Upper lobe of left lung (tissue), 6 donors: ENCODE measurements at regions not wholly inside any gene's neighbourhood (a gene's known extent, or its start where the extent isn't known, plus 50 kb on each side); places are given as distances from the start of the nearest gene placed in this dataset.

ENCODE experiments used
- ATAC-seq, 2 donors: fragments of 200-7000 bp; cut with Tn5 transposase; one replicate each; pipeline ENCODE4 v1.9.1; 2022; ENCODE audit warnings: mild to moderate bottlenecking in 2 of 2, moderate library complexity in 2 of 2; ENCODE audit not compliant: low FRiP score in 2 of 2
- DNase-seq, 2 donors: peaks; one replicate each; pipeline ENCODE4 v3.0.0-alpha.2; 2019 to 2020
- H3K27ac ChIP-seq, 4 donors: fragments of 200-600 bp; sonication (generic); one replicate each; pipeline ENCODE4 v1.5.1; 2016 to 2019
- H3K27me3 ChIP-seq, 4 donors: fragments of 200-600 bp; sonication (generic); one replicate each; pipeline ENCODE4 v1.5.1; 2017 to 2019
- H3K36me3 ChIP-seq, 4 donors: fragments of 200-600 bp; sonication (generic); one replicate each; pipeline ENCODE4 v1.5.1; 2016 to 2019
- H3K4me1 ChIP-seq, 4 donors: fragments of 200-600 bp; sonication (generic); one replicate each; pipeline ENCODE4 v1.5.1; 2018 to 2019
- H3K4me3 ChIP-seq, 4 donors: fragments of 200-600 bp; sonication (generic); one replicate each; pipeline ENCODE4 v1.5.1; 2017 to 2019; ENCODE audit warnings: mild to moderate bottlenecking in 2 of 4, moderate library complexity in 1 of 4
- H3K9me3 ChIP-seq, 4 donors: fragments of 200-600 bp; sonication (generic); one replicate each; pipeline ENCODE4 v1.5.1; 2018 to 2019
- CTCF ChIP-seq, 6 experiments: fragments of 450-650 bp in 4 of 6; fragments of 200-600 bp in 2 of 6; sonication (generic) in 2 of 6; IDR thresholded peaks; one replicate each; pipeline ENCODE4 v1.5.1; 2016 to 2019; ENCODE audit warnings: antibody characterized with exemption in 6 of 6
- EP300 ChIP-seq, 4 donors: sonication (generic); formaldehyde crosslinking; IDR thresholded peaks; one replicate each; pipeline ENCODE4 v1.5.1; 2017; ENCODE audit warnings: antibody characterized with exemption in 4 of 4, control low read depth in 2 of 4
- POLR2A ChIP-seq, 4 donors: fragments of 450-650 bp; IDR thresholded peaks; one replicate each; pipeline ENCODE4 v1.5.1; 2016 to 2017; ENCODE audit warnings: antibody characterized with exemption in 4 of 4, mild to moderate bottlenecking in 2 of 4
- POLR2AphosphoS5 ChIP-seq, 2 donors: sonication (generic); formaldehyde crosslinking; IDR thresholded peaks; one replicate each; pipeline ENCODE4 v1.5.1; 2017; ENCODE audit warnings: antibody characterized with exemption in 2 of 2
- WGBS, 2 donors: methylation state at CpG; one replicate each; pipeline ENCODE4 v1.1.5; 2017 to 2018; 5-methylcytosine and 5-hydroxymethylcytosine counted together
- donor health status: DM: no; HTN: no; CAD: no; lungs with moderate emphysema.
- donor health status: DM: no; HTN: yes; CAD: no; lungs with severe emphysema.

- ATAC-seq: no peak
- H3K27ac ChIP-seq: no peak overlapping the region
- no peaks in the 10 kb centered on the region for H3K9me3 ChIP-seq
- no peak for DNase-seq
- no peak overlapping the region for H3K4me3 ChIP-seq
- no peaks in the 10 kb centered on the region for H3K27me3 ChIP-seq
- TF ChIP-seq POLR2A (IDR thresholded peaks at IDR 0.05): no peak
- no peak for TF ChIP-seq EP300 (IDR thresholded peaks at IDR 0.05)
- no peak for TF ChIP-seq CTCF (IDR thresholded peaks at IDR 0.05)
- TF ChIP-seq POLR2AphosphoS5 (IDR thresholded peaks at IDR 0.05): no peak
- H3K36me3 ChIP-seq: no peaks in the 10 kb centered on the region
- peaks cover 0 to 5% (median 2%) of the 10 kb centered on the region in 4 donors for H3K4me1 ChIP-seq
- 57 to 68% methylated on average over 2 of the region's 2 CpGs for WGBS, 2 donors
These were observed 467.8 kb upstream of the ARGLU1 start for GRCh38 chr13:107035778-107036177.

GRCh38 chr13:107035186-107035585, 467.2 kb upstream of the ARGLU1 start:
- H3K27ac ChIP-seq: no peak overlapping the region
- H3K4me1 ChIP-seq: peaks cover 0 to 5% (median 2%) of the 10 kb centered on the region in 4 donors
- ATAC-seq: no peak
- no peak overlapping the region for H3K4me3 ChIP-seq
- no peaks in the 10 kb centered on the region for H3K27me3 ChIP-seq
- WGBS, 2 donors: 84 to 87% methylated on average over 6 of the region's 6 CpGs
- H3K36me3 ChIP-seq: no peaks in the 10 kb centered on the region
- TF ChIP-seq CTCF (IDR thresholded peaks at IDR 0.05) (no peak), EP300 (IDR thresholded peaks at IDR 0.05) (no peak), POLR2A (IDR thresholded peaks at IDR 0.05) (no peak), POLR2AphosphoS5 (IDR thresholded peaks at IDR 0.05) (no peak)
- H3K9me3 ChIP-seq: no peaks in the 10 kb centered on the region
- DNase-seq: no peak

GRCh38 chr13:107034236-107034872, 466.4 kb upstream of the ARGLU1 start:
- no peak overlapping the region for H3K27ac ChIP-seq
- ATAC-seq (no peak), DNase-seq (no peak)
- H3K4me1 ChIP-seq: peaks cover 0 to 5% (median 2%) of the 10 kb centered on the region in 4 donors
- no peaks in the 10 kb centered on the region for H3K27me3 ChIP-seq
- no peak overlapping the region for H3K4me3 ChIP-seq
- 91 to 93% methylated on average over 17 of the region's 17 CpGs for WGBS, 2 donors
- H3K36me3 ChIP-seq: no peaks in the 10 kb centered on the region
- H3K9me3 ChIP-seq: no peaks in the 10 kb centered on the region
- TF ChIP-seq POLR2AphosphoS5 (IDR thresholded peaks at IDR 0.05): no peak
- no peak for TF ChIP-seq CTCF (IDR thresholded peaks at IDR 0.05)
- no peak for TF ChIP-seq POLR2A (IDR thresholded peaks at IDR 0.05)
- TF ChIP-seq EP300 (IDR thresholded peaks at IDR 0.05): no peak

- WGBS, 2 donors: 35 to 46% methylated on average over 2 of the region's 2 CpGs
- DNase-seq: no peak
- TF ChIP-seq EP300 (IDR thresholded peaks at IDR 0.05): no peak
These were observed 463.8 kb upstream of the ARGLU1 start for GRCh38 chr13:107031716-107032115.

GRCh38 chr13:107028751-107029150, 460.8 kb upstream of the ARGLU1 start:
- no peak overlapping the region for H3K4me3 ChIP-seq
- H3K27me3 ChIP-seq: no peaks in the 10 kb centered on the region
- peak overlapping the region in 1 of 4 donors; percentile 17 for H3K27ac ChIP-seq
- DNase-seq (no peak), ATAC-seq (no peak)
- peak in 1 of 2 donors; percentile 24 for TF ChIP-seq POLR2AphosphoS5 (IDR thresholded peaks at IDR 0.05)
- no peak for TF ChIP-seq EP300 (IDR thresholded peaks at IDR 0.05)
- 63 to 68% methylated on average over 8 of the region's 8 CpGs for WGBS, 2 donors
- no peaks in the 10 kb centered on the region for H3K36me3 ChIP-seq
- peaks cover 0 to 5% (median 2%) of the 10 kb centered on the region in 4 donors for H3K4me1 ChIP-seq
- no peaks in the 10 kb centered on the region for H3K9me3 ChIP-seq

More at GRCh38 chr13:107031716-107032115, 463.8 kb upstream of the ARGLU1 start:
- H3K9me3 ChIP-seq: no peaks in the 10 kb centered on the region
- H3K27ac ChIP-seq: peak overlapping the region in 1 of 4 donors; percentile 1
- ATAC-seq: no peak
- no peaks in the 10 kb centered on the region for H3K27me3 ChIP-seq
- H3K4me3 ChIP-seq: no peak overlapping the region
- peaks cover 0 to 5% (median 2%) of the 10 kb centered on the region in 4 donors for H3K4me1 ChIP-seq
- no peaks in the 10 kb centered on the region for H3K36me3 ChIP-seq

GRCh38 chr13:107025991-107026390, 458.1 kb upstream of the ARGLU1 start:
- H3K4me3 ChIP-seq: no peak overlapping the region
- H3K27me3 ChIP-seq: no peaks in the 10 kb centered on the region
- 20 to 47% methylated on average over 1 of the region's 1 CpG for WGBS, 2 donors
- peaks cover 0 to under 1% (median 0%) of the 10 kb centered on the region in 4 donors for H3K4me1 ChIP-seq
- no peaks in the 10 kb centered on the region for H3K36me3 ChIP-seq
- TF ChIP-seq POLR2AphosphoS5 (IDR thresholded peaks at IDR 0.05): peak in 1 of 2 donors; percentile 41
- no peak for TF ChIP-seq CTCF (IDR thresholded peaks at IDR 0.05)
- TF ChIP-seq POLR2A (IDR thresholded peaks at IDR 0.05): no peak
- peak in 1 of 4 donors; percentile 66 for TF ChIP-seq EP300 (IDR thresholded peaks at IDR 0.05)
- DNase-seq (peak in 1 of 2 donors; percentile 48), ATAC-seq (peak; percentile 40 to 43)
- peak overlapping the region in 1 of 4 donors; percentile 3 for H3K27ac ChIP-seq
- H3K9me3 ChIP-seq: no peaks in the 10 kb centered on the region
